GM21723 (cell line): ENCODE measurements at regions not wholly inside any gene's neighbourhood (a gene's known extent, or its start where the extent isn't known, plus 50 kb on each side); places are given as distances from the start of the nearest gene placed in this dataset.

Source experiments
- ATAC-seq: cut with Tn5 transposase; IDR thresholded peaks from one replicate; pipeline ENCODE4 v1.9.1; 2021; ENCODE audit warnings: mild to moderate bottlenecking, moderate library complexity; ENCODE audit not compliant: unreplicated experiment

- ATAC-seq, result no peak
These were observed 179.3 kb downstream of the SEC14L1 start for GRCh38 chr17:77320044-77320440.

GRCh38 chr17:77320485-77321256 is 179.9 kb downstream of the SEC14L1 start:
- no peak for ATAC-seq

DNA sequence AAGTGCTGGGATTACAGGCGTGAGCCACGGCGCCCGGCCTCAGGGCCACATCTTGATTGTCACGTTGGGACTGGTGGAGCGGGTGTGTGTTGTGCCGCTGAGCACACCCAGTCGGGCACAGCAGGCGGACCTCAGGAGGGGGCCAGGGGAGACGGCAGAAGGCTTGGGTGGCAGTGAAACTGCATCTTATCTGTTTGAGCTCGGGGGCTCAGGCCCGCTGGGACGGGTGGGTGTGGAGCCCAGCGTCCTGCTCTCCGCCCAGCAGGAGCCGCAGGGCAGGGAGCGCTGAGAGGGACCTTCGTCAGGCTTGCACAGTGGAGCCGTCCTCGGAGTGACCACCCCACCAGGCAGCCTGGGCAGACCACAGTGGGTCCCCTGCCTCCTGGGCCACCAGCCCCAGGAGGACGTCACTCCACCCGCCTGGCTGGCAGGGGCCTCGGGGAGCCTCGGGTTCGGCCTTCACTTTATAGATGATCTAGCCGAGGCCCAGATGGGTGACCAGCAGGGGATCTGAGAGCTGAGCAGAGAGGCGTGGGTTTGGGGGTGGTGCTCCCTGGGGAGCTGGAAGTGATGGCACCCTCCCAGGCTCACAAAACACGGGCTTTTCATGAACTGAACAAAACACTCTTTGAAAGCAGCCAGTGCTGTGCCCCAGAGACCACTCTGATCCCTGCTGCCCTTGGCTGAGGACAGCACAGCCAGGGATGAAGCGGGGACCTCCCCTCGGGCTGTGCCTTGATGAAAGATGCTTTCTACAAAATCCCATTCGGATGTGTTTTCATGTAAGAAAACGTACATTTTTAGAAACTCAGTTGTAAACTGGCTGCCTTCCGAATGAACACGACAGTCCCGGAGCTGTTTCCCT is 181.1 kb downstream of the SEC14L1 start:
- no peak for ATAC-seq

GRCh38 chr17:77322514-77323412 is 182.0 kb downstream of the SEC14L1 start:
- ATAC-seq, result no peak

GRCh38 chr17:77323413-77324171 is 182.8 kb downstream of the SEC14L1 start:
- no peak for ATAC-seq

- no peak for ATAC-seq
These were observed 183.5 kb downstream of the SEC14L1 start for GRCh38 chr17:77324227-77324626.

- ATAC-seq, result peak; percentile 20
These were observed 184.9 kb downstream of the SEC14L1 start for GRCh38 chr17:77325577-77326075.

DNA sequence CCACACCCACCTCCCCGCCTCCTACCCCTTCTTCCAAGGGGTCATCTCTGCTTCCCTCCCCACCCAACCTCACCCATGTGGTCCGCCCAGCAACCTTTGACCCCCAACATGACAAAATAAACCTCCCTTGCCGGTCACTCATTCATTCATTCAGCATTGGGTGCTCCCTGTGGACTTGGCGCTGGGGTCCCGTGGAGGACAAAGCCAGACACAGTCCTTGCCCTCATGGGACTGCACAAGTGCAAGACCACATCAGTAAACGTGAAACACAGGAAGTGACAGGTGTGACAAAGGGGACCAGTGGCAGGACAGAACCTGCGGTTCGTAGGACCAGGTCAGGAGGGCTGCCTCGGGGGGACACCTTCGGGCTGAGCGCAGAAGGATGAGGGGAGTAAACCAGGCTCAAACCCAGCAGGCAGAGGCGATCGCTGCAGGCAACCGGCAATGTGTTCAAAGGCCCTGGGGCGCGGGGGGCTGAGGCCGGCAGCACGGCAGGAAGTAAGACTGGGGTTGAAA is 185.4 kb downstream of the SEC14L1 start:
- no peak for ATAC-seq

DNA sequence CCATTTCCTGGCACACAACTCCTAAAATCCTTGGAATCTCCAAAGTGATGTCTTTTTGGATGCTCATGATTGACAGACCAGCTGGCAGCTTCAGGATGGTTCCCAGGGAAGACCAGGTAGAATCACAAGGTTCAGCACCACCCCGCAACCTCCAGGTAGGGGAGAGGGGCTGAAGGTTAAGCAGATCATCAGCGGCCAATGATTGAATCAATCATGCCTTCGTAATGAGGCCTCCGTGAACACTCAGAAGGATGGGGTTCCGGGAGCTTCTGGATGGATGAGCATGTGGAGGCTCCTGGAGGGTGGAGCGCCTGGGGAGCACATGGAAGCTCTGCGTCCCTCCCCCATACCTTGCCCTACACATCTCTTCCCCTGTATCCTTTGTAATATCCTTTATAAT is 185.9 kb downstream of the SEC14L1 start:
- ATAC-seq, result no peak

GRCh38 chr17:77327181-77327565 is 186.4 kb downstream of the SEC14L1 start:
- ATAC-seq, result no peak

DNA sequence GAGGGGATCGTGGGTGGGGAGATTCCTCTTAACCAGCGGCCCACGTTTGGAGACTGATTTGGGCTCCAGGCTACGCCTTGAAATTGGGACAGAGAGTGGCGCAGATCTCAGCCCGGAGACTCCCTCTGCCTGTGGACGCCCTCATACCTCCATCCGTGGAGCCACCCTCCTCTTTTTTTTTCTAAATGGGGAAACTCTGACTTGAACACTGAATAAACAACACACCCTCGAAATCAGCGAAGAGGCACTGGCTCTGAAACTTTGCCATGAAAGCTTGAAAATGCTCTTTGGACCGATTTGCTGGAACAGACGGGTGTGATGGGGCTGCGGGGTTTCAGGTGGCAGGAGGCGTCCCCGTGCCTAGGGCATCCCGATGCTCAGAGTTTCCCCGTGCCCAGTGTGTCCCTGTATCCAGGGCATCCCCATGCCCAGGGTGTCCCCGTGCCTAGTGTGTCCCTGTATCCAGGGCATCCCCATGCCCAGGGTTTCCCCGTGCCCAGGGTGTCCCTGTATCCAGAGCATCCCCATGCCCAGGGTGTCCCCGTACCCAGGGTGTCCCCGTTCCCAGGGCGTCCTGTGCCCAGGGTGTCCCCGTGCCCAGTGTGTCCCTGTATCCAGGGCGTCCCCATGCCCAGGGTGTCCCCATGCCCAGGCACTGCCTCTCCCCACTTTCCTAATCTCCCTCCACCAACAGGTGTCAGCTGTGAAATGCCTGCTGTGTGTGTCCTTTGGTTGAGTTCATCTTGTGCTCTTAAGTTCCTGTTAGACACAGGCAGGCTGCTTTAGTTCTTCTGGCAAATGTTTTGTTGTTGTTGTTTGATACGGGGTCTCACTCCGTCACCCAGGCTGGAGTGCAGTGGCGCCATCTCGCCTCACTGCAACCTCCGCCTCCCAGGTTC is 187.0 kb downstream of the SEC14L1 start:
- ATAC-seq, result no peak

GRCh38 chr17:77328823-77329740 is 188.3 kb downstream of the SEC14L1 start:
- no peak for ATAC-seq

- ATAC-seq, result no peak
These were observed 189.2 kb downstream of the SEC14L1 start for GRCh38 chr17:77329741-77330531.

- no peak for ATAC-seq
These were observed 189.9 kb downstream of the SEC14L1 start for GRCh38 chr17:77330602-77331081.

DNA sequence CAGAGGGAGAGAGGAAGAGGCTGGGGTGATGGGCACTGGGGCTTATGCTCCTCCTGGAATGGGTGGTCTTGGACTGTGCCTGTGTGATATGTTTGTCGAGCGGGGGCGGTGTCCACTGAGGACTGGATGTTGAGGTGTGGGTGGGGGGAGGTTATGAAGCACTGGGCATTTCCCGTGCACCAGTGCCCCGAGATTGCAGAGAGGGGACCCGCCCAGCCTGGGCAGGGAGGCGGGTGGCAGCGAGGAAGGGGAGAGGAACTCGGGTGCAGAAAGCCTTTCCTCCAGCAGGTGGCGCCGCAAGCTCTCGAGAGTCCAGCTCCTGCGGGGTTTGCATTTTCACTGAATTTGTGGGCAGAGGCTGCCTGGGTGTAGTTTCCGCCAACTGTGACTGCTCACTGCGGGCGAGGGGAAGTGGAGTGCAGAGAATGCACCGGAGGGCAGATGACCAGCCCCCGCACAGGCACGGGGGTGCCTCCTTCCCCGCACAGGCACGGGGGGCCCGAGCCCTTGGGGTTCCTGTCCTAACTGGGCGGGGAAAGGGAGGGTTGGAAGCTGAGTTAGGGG is 190.6 kb downstream of the SEC14L1 start:
- peak; percentile 66 for ATAC-seq
